ENCODE measurements at regions not wholly inside any gene's neighbourhood (a gene's known extent, or its start where the extent isn't known, plus 50 kb on each side); places are given as distances from the start of the nearest gene placed in this dataset.

- no peaks in the 10 kb centered on the region for H3K9me3 Mint-ChIP-seq
- no peak overlapping the region for H3K4me3 Mint-ChIP-seq
- H3K36me3 Mint-ChIP-seq (ENCODE audit: low read depth): no peaks in the 10 kb centered on the region
- no peak overlapping the region for H3K27ac Mint-ChIP-seq
- H3K27me3 Mint-ChIP-seq (ENCODE audit: low read depth): no peaks in the 10 kb centered on the region
- no peak for TF ChIP-seq CTCF (IDR thresholded peaks at IDR 0.05; ENCODE audit: unreplicated experiment in 3 of 3)
- peaks cover 27% of the 10 kb centered on the region for H3K4me1 Mint-ChIP-seq
These were observed 98.8 kb downstream of the COX18 start for GRCh38 chr4:72970756-72971155.

- peak overlapping the region in 2 of 3 experiments; percentile 69 to 80 for H3K27ac Mint-ChIP-seq
- H3K9me3 Mint-ChIP-seq: peaks cover under 1% of the 10 kb centered on the region
- H3K36me3 Mint-ChIP-seq (ENCODE audit: low read depth): no peaks in the 10 kb centered on the region
- TF ChIP-seq CTCF (IDR thresholded peaks at IDR 0.05; ENCODE audit: unreplicated experiment in 3 of 3): no peak
- H3K4me3 Mint-ChIP-seq: no peak overlapping the region
- no peaks in the 10 kb centered on the region for H3K27me3 Mint-ChIP-seq (ENCODE audit: low read depth)
- H3K4me1 Mint-ChIP-seq: peaks cover 22% of the 10 kb centered on the region
These were observed 99.5 kb downstream of the COX18 start for GRCh38 chr4:72969976-72970375.

- Mint-ChIP-seq H3K9me3 (peaks cover 21% of the 10 kb centered on the region), H3K27me3 (ENCODE audit: low read depth) (no peaks in the 10 kb centered on the region), H3K4me1 (peaks cover 13% of the 10 kb centered on the region), H3K27ac (no peak overlapping the region), H3K4me3 (no peak overlapping the region), H3K36me3 (ENCODE audit: low read depth) (no peaks in the 10 kb centered on the region)
- TF ChIP-seq CTCF (IDR thresholded peaks at IDR 0.05; ENCODE audit: unreplicated experiment in 3 of 3): no peak
These were observed 102.9 kb downstream of the COX18 start for GRCh38 chr4:72966652-72967051.

- no peak overlapping the region for H3K4me3 Mint-ChIP-seq
- no peaks in the 10 kb centered on the region for H3K27me3 Mint-ChIP-seq (ENCODE audit: low read depth)
- TF ChIP-seq CTCF (IDR thresholded peaks at IDR 0.05; ENCODE audit: unreplicated experiment in 3 of 3): no peak
- H3K27ac Mint-ChIP-seq: no peak overlapping the region
- peaks cover 27% of the 10 kb centered on the region for H3K9me3 Mint-ChIP-seq
- H3K36me3 Mint-ChIP-seq (ENCODE audit: low read depth): no peaks in the 10 kb centered on the region
- no peaks in the 10 kb centered on the region for H3K4me1 Mint-ChIP-seq
These were observed 110.1 kb downstream of the COX18 start for GRCh38 chr4:72959411-72959810.

- H3K27me3 Mint-ChIP-seq (ENCODE audit: low read depth): no peaks in the 10 kb centered on the region
- no peak for TF ChIP-seq CTCF (IDR thresholded peaks at IDR 0.05; ENCODE audit: unreplicated experiment in 3 of 3)
- H3K9me3 Mint-ChIP-seq: peaks cover 3% of the 10 kb centered on the region
- no peak overlapping the region for H3K4me3 Mint-ChIP-seq
- H3K27ac Mint-ChIP-seq: no peak overlapping the region
- H3K36me3 Mint-ChIP-seq (ENCODE audit: low read depth): no peaks in the 10 kb centered on the region
- H3K4me1 Mint-ChIP-seq: no peaks in the 10 kb centered on the region
These were observed 114.7 kb downstream of the COX18 start for GRCh38 chr4:72954811-72955210.

GRCh38 chr4:72953571-72953970 is 115.9 kb downstream of the COX18 start:
- Mint-ChIP-seq H3K4me3 (no peak overlapping the region), H3K27ac (no peak overlapping the region), H3K27me3 (ENCODE audit: low read depth) (no peaks in the 10 kb centered on the region), H3K9me3 (no peaks in the 10 kb centered on the region), H3K4me1 (no peaks in the 10 kb centered on the region), H3K36me3 (ENCODE audit: low read depth) (no peaks in the 10 kb centered on the region)
- no peak for TF ChIP-seq CTCF (IDR thresholded peaks at IDR 0.05; ENCODE audit: unreplicated experiment in 3 of 3)

Data from nephron (organoid).